IPS DF 6.9 (cell line): ENCODE measurements at regions not wholly inside any gene's neighbourhood (a gene's known extent, or its start where the extent isn't known, plus 50 kb on each side); places are given as distances from the start of the nearest gene placed in this dataset.
"Not testable (repeated sequence)": the region's sequence is repeated elsewhere in the genome, so short reads cannot be mapped to it uniquely, and the experiment has no call there.

Experiments used
- DNase-seq: peaks from one replicate; pipeline ENCODE4 v3.0.0-alpha.2; 2013; ENCODE audit warnings: low read depth, low spot score
- H3K27ac ChIP-seq: one replicate; pipeline ENCODE4 v1.5.1; 2013; ENCODE audit warnings: low read length, control low read depth
- H3K27me3 ChIP-seq: 2 replicates; pipeline ENCODE4 v1.6.1; 2013; ENCODE audit warnings: mild to moderate bottlenecking, low read length; ENCODE audit not compliant: control insufficient read depth, insufficient read depth
- H3K36me3 ChIP-seq: 2 replicates; pipeline ENCODE4 v1.6.1; 2013; ENCODE audit warnings: low read length; ENCODE audit not compliant: control insufficient read depth, insufficient read depth
- H3K4me1 ChIP-seq: 2 replicates; pipeline ENCODE4 v1.6.1; 2013; ENCODE audit warnings: low read length; ENCODE audit not compliant: control insufficient read depth, insufficient read depth
- H3K4me3 ChIP-seq: 2 replicates; pipeline ENCODE4 v1.5.1; 2013; ENCODE audit warnings: mild to moderate bottlenecking, low read length
- H3K9me3 ChIP-seq: 2 replicates; pipeline ENCODE4 v1.6.1; 2013; ENCODE audit warnings: low read length, inconsistent platforms; ENCODE audit not compliant: control insufficient read depth, insufficient read depth
- WGBS: extraction: QIAGEN DNeasy Blood & Tissue Kit; methylation state at CpG from one replicate; pipeline ENCODE4 v1.1.7; 2013; ENCODE audit warnings: mixed read lengths, missing lambda C conversion rate; ENCODE audit not compliant: insufficient read length, insufficient coverage; 5-methylcytosine and 5-hydroxymethylcytosine counted together

- not testable (repeated sequence) for H3K4me3 ChIP-seq, H3K27me3 ChIP-seq, DNase-seq, H3K36me3 ChIP-seq, H3K4me1 ChIP-seq, H3K9me3 ChIP-seq, H3K27ac ChIP-seq
- no CpG with 5 or more reads among the region's 10 CpGs for WGBS
These were observed 725.0 kb upstream of the HS6ST1 start for GRCh38 chr2:129043677-129044076.

- not testable (repeated sequence) for H3K27ac ChIP-seq, DNase-seq, H3K4me3 ChIP-seq, H3K4me1 ChIP-seq, H3K9me3 ChIP-seq, H3K36me3 ChIP-seq, H3K27me3 ChIP-seq
- WGBS = no CpG with 5 or more reads among the region's 1 CpG
These were observed 727.8 kb upstream of the HS6ST1 start for GRCh38 chr2:129046475-129046874.

- H3K9me3 ChIP-seq = no peaks in the 10 kb centered on the region
- no CpG with 5 or more reads among the region's 3 CpGs for WGBS
- no peak for DNase-seq
- H3K36me3 ChIP-seq = no peaks in the 10 kb centered on the region
- no peak overlapping the region for H3K27ac ChIP-seq
- H3K27me3 ChIP-seq = no peaks in the 10 kb centered on the region
- no peak overlapping the region for H3K4me3 ChIP-seq
- H3K4me1 ChIP-seq = no peaks in the 10 kb centered on the region
These were observed 731.4 kb upstream of the HS6ST1 start for GRCh38 chr2:129050101-129050500.

GRCh38 chr2:129055242-129055641 lies 736.6 kb upstream of the HS6ST1 start:
- no peak overlapping the region for H3K27ac ChIP-seq
- H3K27me3 ChIP-seq = no peaks in the 10 kb centered on the region
- DNase-seq = no peak
- H3K4me3 ChIP-seq = no peak overlapping the region
- H3K4me1 ChIP-seq = no peaks in the 10 kb centered on the region
- WGBS = no CpG with 5 or more reads among the region's 8 CpGs
- H3K9me3 ChIP-seq = no peaks in the 10 kb centered on the region
- no peaks in the 10 kb centered on the region for H3K36me3 ChIP-seq

GRCh38 chr2:129055824-129056223 lies 737.2 kb upstream of the HS6ST1 start:
- no CpG with 5 or more reads among the region's 6 CpGs for WGBS
- Histone ChIP-seq H3K27ac (no peak overlapping the region), H3K9me3 (no peaks in the 10 kb centered on the region)

GRCh38 chr2:129056309-129056958 lies 737.8 kb upstream of the HS6ST1 start:
- no peak for DNase-seq
- Histone ChIP-seq H3K4me1 (no peaks in the 10 kb centered on the region), H3K9me3 (no peaks in the 10 kb centered on the region), H3K27me3 (no peaks in the 10 kb centered on the region), H3K27ac (no peak overlapping the region), H3K36me3 (no peaks in the 10 kb centered on the region), H3K4me3 (no peak overlapping the region)
- WGBS = no CpG with 5 or more reads among the region's 5 CpGs

More at GRCh38 chr2:129055824-129056223, 737.2 kb upstream of the HS6ST1 start:
- Histone ChIP-seq H3K4me1 (no peaks in the 10 kb centered on the region), H3K4me3 (no peak overlapping the region), H3K36me3 (no peaks in the 10 kb centered on the region), H3K27me3 (no peaks in the 10 kb centered on the region)
- DNase-seq = no peak

GRCh38 chr2:129056959-129057317 lies 738.3 kb upstream of the HS6ST1 start:
- Histone ChIP-seq H3K9me3 (no peaks in the 10 kb centered on the region), H3K4me3 (no peak overlapping the region), H3K4me1 (no peaks in the 10 kb centered on the region), H3K27ac (no peak overlapping the region), H3K36me3 (no peaks in the 10 kb centered on the region), H3K27me3 (no peaks in the 10 kb centered on the region)
- DNase-seq = no peak
- no CpG with 5 or more reads among the region's 2 CpGs for WGBS

- Histone ChIP-seq H3K36me3 (no peaks in the 10 kb centered on the region), H3K27me3 (no peaks in the 10 kb centered on the region), H3K4me1 (no peaks in the 10 kb centered on the region), H3K4me3 (no peak overlapping the region), H3K27ac (no peak overlapping the region), H3K9me3 (no peaks in the 10 kb centered on the region)
- no peak for DNase-seq
- WGBS = no CpG with 5 or more reads among the region's 5 CpGs
These were observed 740.3 kb upstream of the HS6ST1 start for GRCh38 chr2:129058981-129059380.

- DNase-seq = no peak
- no peaks in the 10 kb centered on the region for H3K36me3 ChIP-seq
- no peaks in the 10 kb centered on the region for H3K9me3 ChIP-seq
- H3K4me1 ChIP-seq = no peaks in the 10 kb centered on the region
- H3K27me3 ChIP-seq = no peaks in the 10 kb centered on the region
- no peak overlapping the region for H3K4me3 ChIP-seq
- no peak overlapping the region for H3K27ac ChIP-seq
- WGBS = no CpG with 5 or more reads among the region's 7 CpGs
These were observed 740.8 kb upstream of the HS6ST1 start for GRCh38 chr2:129059476-129059875.

GRCh38 chr2:129061069-129061768 lies 742.6 kb upstream of the HS6ST1 start:
- H3K4me3 ChIP-seq = no peak overlapping the region
- H3K27me3 ChIP-seq = no peaks in the 10 kb centered on the region
- H3K4me1 ChIP-seq = no peaks in the 10 kb centered on the region
- no peaks in the 10 kb centered on the region for H3K9me3 ChIP-seq
- DNase-seq = no peak
- WGBS = no CpG with 5 or more reads among the region's 5 CpGs
- no peak overlapping the region for H3K27ac ChIP-seq
- no peaks in the 10 kb centered on the region for H3K36me3 ChIP-seq

- no CpG with 5 or more reads among the region's 1 CpG for WGBS
- Histone ChIP-seq H3K4me3 (no peak overlapping the region), H3K4me1 (no peaks in the 10 kb centered on the region), H3K27ac (no peak overlapping the region), H3K27me3 (no peaks in the 10 kb centered on the region), H3K9me3 (no peaks in the 10 kb centered on the region), H3K36me3 (no peaks in the 10 kb centered on the region)
- DNase-seq = no peak
These were observed 743.1 kb upstream of the HS6ST1 start for GRCh38 chr2:129061769-129062121.
